ENCODE measurements at regions not wholly inside any gene's neighbourhood (a gene's known extent, or its start where the extent isn't known, plus 50 kb on each side); places are given as distances from the start of the nearest gene placed in this dataset.
A peak's percentile ranks its signal among the peaks of the same experiment; 100 is the strongest.
"Not testable (repeated sequence)": the region's sequence is repeated elsewhere in the genome, so short reads cannot be mapped to it uniquely, and the experiment has no call there.

- no peak for DNase-seq (ENCODE audit: extremely low read depth in 1 of 2, low read depth in 1 of 2)
Observed at GRCh38 chr13:44784708-44785080, 204.6 kb downstream of the NUFIP1 start.

GRCh38 chr13:44783994-44784707 lies 205.1 kb downstream of the NUFIP1 start:
- no peak for DNase-seq (ENCODE audit: extremely low read depth in 1 of 2, low read depth in 1 of 2)

- DNase-seq (ENCODE audit: extremely low read depth in 1 of 2, low read depth in 1 of 2), result no peak
Observed at GRCh38 chr13:44780591-44781280, 204.6 kb upstream of the TSC22D1 start.

- DNase-seq (ENCODE audit: extremely low read depth in 1 of 2, low read depth in 1 of 2), result no peak
Observed at GRCh38 chr13:44778761-44779484, 202.8 kb upstream of the TSC22D1 start.

- DNase-seq (ENCODE audit: extremely low read depth in 1 of 2, low read depth in 1 of 2), result not testable (repeated sequence)
Observed at GRCh38 chr13:44775290-44775689, 199.2 kb upstream of the TSC22D1 start.

- no peak for DNase-seq (ENCODE audit: extremely low read depth in 1 of 2, low read depth in 1 of 2)
Observed at GRCh38 chr13:44770951-44771350, 194.8 kb upstream of the TSC22D1 start.

- DNase-seq (ENCODE audit: extremely low read depth in 1 of 2, low read depth in 1 of 2), result no peak
Observed at GRCh38 chr13:44769686-44770085, 193.6 kb upstream of the TSC22D1 start.

- DNase-seq (ENCODE audit: extremely low read depth in 1 of 2, low read depth in 1 of 2), result peak in 1 of 2 donors; percentile 43
Observed at GRCh38 chr13:44768775-44769581, 192.8 kb upstream of the TSC22D1 start.

GRCh38 chr13:44768239-44768638 lies 192.1 kb upstream of the TSC22D1 start:
- DNase-seq (ENCODE audit: extremely low read depth in 1 of 2, low read depth in 1 of 2), result peak in 1 of 2 donors; percentile 25

- DNase-seq (ENCODE audit: extremely low read depth in 1 of 2, low read depth in 1 of 2), result no peak
Observed at GRCh38 chr13:44765001-44765471, 188.9 kb upstream of the TSC22D1 start.

- no peak for DNase-seq (ENCODE audit: extremely low read depth in 1 of 2, low read depth in 1 of 2)
Observed at GRCh38 chr13:44764302-44764692, 188.2 kb upstream of the TSC22D1 start.

- no peak for DNase-seq (ENCODE audit: extremely low read depth in 1 of 2, low read depth in 1 of 2)
Observed at GRCh38 chr13:44763615-44764301, 187.6 kb upstream of the TSC22D1 start.

- DNase-seq (ENCODE audit: extremely low read depth in 1 of 2, low read depth in 1 of 2), result no peak
Observed at GRCh38 chr13:44762911-44763310, 186.8 kb upstream of the TSC22D1 start.

GRCh38 chr13:44760434-44760833 lies 184.3 kb upstream of the TSC22D1 start:
- DNase-seq (ENCODE audit: extremely low read depth in 1 of 2, low read depth in 1 of 2), result no peak

- no peak for DNase-seq (ENCODE audit: extremely low read depth in 1 of 2, low read depth in 1 of 2)
Observed at GRCh38 chr13:44759384-44760360, 183.5 kb upstream of the TSC22D1 start.

GRCh38 chr13:44758630-44759383 lies 182.7 kb upstream of the TSC22D1 start:
- DNase-seq (ENCODE audit: extremely low read depth in 1 of 2, low read depth in 1 of 2), result peak in 1 of 2 donors; percentile 24

- no peak for DNase-seq (ENCODE audit: extremely low read depth in 1 of 2, low read depth in 1 of 2)
Observed at GRCh38 chr13:44757671-44758070, 181.5 kb upstream of the TSC22D1 start.

GRCh38 chr13:44756276-44756810 lies 180.2 kb upstream of the TSC22D1 start:
- no peak for DNase-seq (ENCODE audit: extremely low read depth in 1 of 2, low read depth in 1 of 2)
